GM23338 (cell line): ENCODE measurements at regions not wholly inside any gene's neighbourhood (a gene's known extent, or its start where the extent isn't known, plus 50 kb on each side); places are given as distances from the start of the nearest gene placed in this dataset.

Experiments
- ATAC-seq: fragments of 200-7000 bp; cut with Tn5 transposase; 3 replicates; pipeline ENCODE4 v1.9.1; 2020
- DNase-seq: peaks from one replicate; pipeline ENCODE4 v3.0.0-alpha.2; 2015; ENCODE audit warnings: low spot score
- H2AFZ ChIP-seq: fragments of 200-600 bp; sonication (generic); 2 replicates; pipeline ENCODE4 v1.8.0; 2016; ENCODE audit warnings: antibody characterized with exemption, mild to moderate bottlenecking, moderate library complexity
- H3F3A ChIP-seq: fragments of 200-600 bp; sonication (generic); replicated peaks from 2 replicates; pipeline ENCODE4 v1.8.0; 2017; ENCODE audit warnings: antibody characterized with exemption, mixed run types, low read depth
- H3K27ac ChIP-seq: fragments of 200-600 bp; sonication (generic); 2 replicates; pipeline ENCODE4 v1.6.1; 2016; ENCODE audit warnings: low read depth
- H3K27me3 ChIP-seq: fragments of 200-600 bp; sonication (generic); 2 replicates; pipeline ENCODE4 v1.8.0; 2016; ENCODE audit warnings: mild to moderate bottlenecking, mixed run types, moderate library complexity; ENCODE audit not compliant: insufficient read depth
- H3K36me3 ChIP-seq: fragments of 200-600 bp; sonication (generic); 2 replicates; pipeline ENCODE4 v1.8.0; 2016; ENCODE audit warnings: mild to moderate bottlenecking; ENCODE audit not compliant: insufficient read depth
- H3K4me1 ChIP-seq: fragments of 200-600 bp; sonication (generic); 2 replicates; pipeline ENCODE4 v1.8.0; 2016; ENCODE audit warnings: mild to moderate bottlenecking, moderate library complexity; ENCODE audit not compliant: insufficient read depth
- H3K4me2 ChIP-seq: fragments of 200-600 bp; sonication (generic); 2 replicates; pipeline ENCODE4 v1.7.1; 2017; ENCODE audit warnings: mixed run types
- H3K4me3 ChIP-seq: fragments of 200-600 bp; sonication (generic); 2 replicates; pipeline ENCODE4 v1.6.1; 2016; ENCODE audit warnings: mixed run types
- H3K79me2 ChIP-seq: fragments of 200-600 bp; sonication (generic); replicated peaks from 2 replicates; pipeline ENCODE4 v1.8.0; 2017; ENCODE audit warnings: mild to moderate bottlenecking; ENCODE audit not compliant: insufficient read depth
- H3K9me2 ChIP-seq: fragments of 200-600 bp; sonication (generic); 2 replicates; pipeline ENCODE4 v1.8.0; 2017; ENCODE audit not compliant: insufficient read depth
- H4K20me1 ChIP-seq: fragments of 200-600 bp; sonication (generic); replicated peaks from 2 replicates; pipeline ENCODE4 v1.8.0; 2017; ENCODE audit warnings: mild to moderate bottlenecking; ENCODE audit not compliant: insufficient read depth
- H3K27ac Mint-ChIP-seq: 2 replicates; pipeline ENCODE4 v1.8.0; 2020; ENCODE audit warnings: inconsistent platforms, mild to moderate bottlenecking, moderate library complexity, mixed read lengths
- H3K27me3 Mint-ChIP-seq: 3 replicates; pipeline ENCODE4 v1.8.0; 2022; ENCODE audit warnings: low read depth, mild to moderate bottlenecking, moderate library complexity, mixed read lengths, inconsistent platforms; ENCODE audit not compliant: insufficient read depth, poor library complexity
- H3K36me3 Mint-ChIP-seq: 3 replicates; pipeline ENCODE4 v1.8.0; 2021; ENCODE audit warnings: low read depth, mild to moderate bottlenecking, inconsistent platforms, moderate library complexity, mixed read lengths
- H3K4me1 Mint-ChIP-seq: 3 replicates; pipeline ENCODE4 v1.8.0; 2020; ENCODE audit warnings: mild to moderate bottlenecking, inconsistent platforms, mixed read lengths
- H3K4me3 Mint-ChIP-seq: 3 replicates; pipeline ENCODE4 v1.8.0; 2021; ENCODE audit warnings: moderate library complexity, mild to moderate bottlenecking, inconsistent platforms, mixed read lengths
- H3K9me3 Mint-ChIP-seq: 3 replicates; pipeline ENCODE4 v1.8.0; 2020; ENCODE audit warnings: moderate library complexity, mild to moderate bottlenecking, inconsistent platforms, mixed read lengths
- CREB1 ChIP-seq: fragments of 250-450 bp; sonication (Bioruptor Pico); IDR thresholded peaks from 2 replicates; pipeline ENCODE4 v1.5.0; 2020; ENCODE audit warnings: low read depth, mild to moderate bottlenecking, moderate library complexity
- ETS1 ChIP-seq: IDR thresholded peaks from 2 replicates; pipeline ENCODE4 v1.6.1; 2016; ENCODE audit warnings: antibody characterized with exemption
- EZH2 ChIP-seq: fragments of 200-600 bp; sonication (generic); IDR thresholded peaks from one replicate; pipeline ENCODE4 v1.8.0; 2017; ENCODE audit warnings: antibody characterized with exemption, mild to moderate bottlenecking, low read depth; ENCODE audit not compliant: unreplicated experiment
- EZH2phosphoT487 ChIP-seq: fragments of 200-600 bp; sonication (generic); IDR thresholded peaks from one replicate; pipeline ENCODE4 v1.8.1; 2018; ENCODE audit warnings: antibody characterized with exemption; ENCODE audit not compliant: unreplicated experiment
- JUNB ChIP-seq: IDR thresholded peaks from one replicate; pipeline ENCODE4 v1.6.1; 2016; ENCODE audit warnings: antibody characterized with exemption; ENCODE audit not compliant: unreplicated experiment
- NANOG ChIP-seq: IDR thresholded peaks from 2 replicates; pipeline ENCODE4 v1.6.1; 2016; ENCODE audit warnings: antibody characterized with exemption, borderline replicate concordance
- POLR2AphosphoS5 ChIP-seq: IDR thresholded peaks from 2 replicates; pipeline ENCODE4 v1.6.1; 2016; ENCODE audit warnings: antibody characterized with exemption, low read depth
- REST ChIP-seq: IDR thresholded peaks from one replicate; pipeline ENCODE4 v1.6.1; 2018; ENCODE audit warnings: antibody characterized with exemption; ENCODE audit not compliant: unreplicated experiment
- TF ChIP-seq, protein P1 (sequence below), 2 experiments: fragments of 200-600 bp in 1 of 2; sonication (generic) in 1 of 2; conservative IDR thresholded peaks; 2 replicates each; pipeline versions ENCODE4 v1.5.1 to v1.6.1; 2016 to 2017; ENCODE audit warnings: antibody characterized with exemption in 2 of 2, low read depth in 2 of 2, mild to moderate bottlenecking in 2 of 2, moderate library complexity in 1 of 2
- TF ChIP-seq, protein P2 (sequence below): fragments of 250-450 bp; sonication (Bioruptor Pico); IDR thresholded peaks from 2 replicates; pipeline ENCODE4 v1.5.0; 2020; ENCODE audit warnings: mild to moderate bottlenecking, moderate library complexity

- TF ChIP-seq, protein P1, sequence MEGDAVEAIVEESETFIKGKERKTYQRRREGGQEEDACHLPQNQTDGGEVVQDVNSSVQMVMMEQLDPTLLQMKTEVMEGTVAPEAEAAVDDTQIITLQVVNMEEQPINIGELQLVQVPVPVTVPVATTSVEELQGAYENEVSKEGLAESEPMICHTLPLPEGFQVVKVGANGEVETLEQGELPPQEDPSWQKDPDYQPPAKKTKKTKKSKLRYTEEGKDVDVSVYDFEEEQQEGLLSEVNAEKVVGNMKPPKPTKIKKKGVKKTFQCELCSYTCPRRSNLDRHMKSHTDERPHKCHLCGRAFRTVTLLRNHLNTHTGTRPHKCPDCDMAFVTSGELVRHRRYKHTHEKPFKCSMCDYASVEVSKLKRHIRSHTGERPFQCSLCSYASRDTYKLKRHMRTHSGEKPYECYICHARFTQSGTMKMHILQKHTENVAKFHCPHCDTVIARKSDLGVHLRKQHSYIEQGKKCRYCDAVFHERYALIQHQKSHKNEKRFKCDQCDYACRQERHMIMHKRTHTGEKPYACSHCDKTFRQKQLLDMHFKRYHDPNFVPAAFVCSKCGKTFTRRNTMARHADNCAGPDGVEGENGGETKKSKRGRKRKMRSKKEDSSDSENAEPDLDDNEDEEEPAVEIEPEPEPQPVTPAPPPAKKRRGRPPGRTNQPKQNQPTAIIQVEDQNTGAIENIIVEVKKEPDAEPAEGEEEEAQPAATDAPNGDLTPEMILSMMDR (conservative IDR thresholded peaks at IDR 0.05; ENCODE audit: low read depth in 2 of 2), result no peak
- TF ChIP-seq CREB1 (CRISPR knock-in tag) (no peak), EZH2phosphoT487 (no peak)
Observed at GRCh38 chr1:213330281-213330680, 279.2 kb downstream of the RPS6KC1 start (continued).

- H3K4me1 Mint-ChIP-seq, result no peaks in the 10 kb centered on the region; the same call in 2 of the 3 replicates
- ATAC-seq (no peak), DNase-seq (no peak)
- Histone ChIP-seq H3K79me2 (no peaks in the 10 kb centered on the region), H3K4me2 (no peak overlapping the region), H3K27ac (no peak overlapping the region), H4K20me1 (no peaks in the 10 kb centered on the region), H3K4me3 (no peak overlapping the region), H2AFZ (no peak overlapping the region), H3F3A (no peaks in the 10 kb centered on the region), H3K36me3 (no peaks in the 10 kb centered on the region), H3K4me1 (no peaks in the 10 kb centered on the region), H3K9me2 (peaks cover 6% of the 10 kb centered on the region; the same call in 1 of the 2 replicates), H3K27me3 (no peaks in the 10 kb centered on the region)
- peaks cover 6% of the 10 kb centered on the region for H3K27me3 Mint-ChIP-seq
- H3K36me3 Mint-ChIP-seq, result no peaks in the 10 kb centered on the region
- no peak overlapping the region for H3K27ac Mint-ChIP-seq
- no peaks in the 10 kb centered on the region for H3K9me3 Mint-ChIP-seq
- no peak overlapping the region for H3K4me3 Mint-ChIP-seq
- no peak for TF ChIP-seq REST
- TF ChIP-seq, protein P2, sequence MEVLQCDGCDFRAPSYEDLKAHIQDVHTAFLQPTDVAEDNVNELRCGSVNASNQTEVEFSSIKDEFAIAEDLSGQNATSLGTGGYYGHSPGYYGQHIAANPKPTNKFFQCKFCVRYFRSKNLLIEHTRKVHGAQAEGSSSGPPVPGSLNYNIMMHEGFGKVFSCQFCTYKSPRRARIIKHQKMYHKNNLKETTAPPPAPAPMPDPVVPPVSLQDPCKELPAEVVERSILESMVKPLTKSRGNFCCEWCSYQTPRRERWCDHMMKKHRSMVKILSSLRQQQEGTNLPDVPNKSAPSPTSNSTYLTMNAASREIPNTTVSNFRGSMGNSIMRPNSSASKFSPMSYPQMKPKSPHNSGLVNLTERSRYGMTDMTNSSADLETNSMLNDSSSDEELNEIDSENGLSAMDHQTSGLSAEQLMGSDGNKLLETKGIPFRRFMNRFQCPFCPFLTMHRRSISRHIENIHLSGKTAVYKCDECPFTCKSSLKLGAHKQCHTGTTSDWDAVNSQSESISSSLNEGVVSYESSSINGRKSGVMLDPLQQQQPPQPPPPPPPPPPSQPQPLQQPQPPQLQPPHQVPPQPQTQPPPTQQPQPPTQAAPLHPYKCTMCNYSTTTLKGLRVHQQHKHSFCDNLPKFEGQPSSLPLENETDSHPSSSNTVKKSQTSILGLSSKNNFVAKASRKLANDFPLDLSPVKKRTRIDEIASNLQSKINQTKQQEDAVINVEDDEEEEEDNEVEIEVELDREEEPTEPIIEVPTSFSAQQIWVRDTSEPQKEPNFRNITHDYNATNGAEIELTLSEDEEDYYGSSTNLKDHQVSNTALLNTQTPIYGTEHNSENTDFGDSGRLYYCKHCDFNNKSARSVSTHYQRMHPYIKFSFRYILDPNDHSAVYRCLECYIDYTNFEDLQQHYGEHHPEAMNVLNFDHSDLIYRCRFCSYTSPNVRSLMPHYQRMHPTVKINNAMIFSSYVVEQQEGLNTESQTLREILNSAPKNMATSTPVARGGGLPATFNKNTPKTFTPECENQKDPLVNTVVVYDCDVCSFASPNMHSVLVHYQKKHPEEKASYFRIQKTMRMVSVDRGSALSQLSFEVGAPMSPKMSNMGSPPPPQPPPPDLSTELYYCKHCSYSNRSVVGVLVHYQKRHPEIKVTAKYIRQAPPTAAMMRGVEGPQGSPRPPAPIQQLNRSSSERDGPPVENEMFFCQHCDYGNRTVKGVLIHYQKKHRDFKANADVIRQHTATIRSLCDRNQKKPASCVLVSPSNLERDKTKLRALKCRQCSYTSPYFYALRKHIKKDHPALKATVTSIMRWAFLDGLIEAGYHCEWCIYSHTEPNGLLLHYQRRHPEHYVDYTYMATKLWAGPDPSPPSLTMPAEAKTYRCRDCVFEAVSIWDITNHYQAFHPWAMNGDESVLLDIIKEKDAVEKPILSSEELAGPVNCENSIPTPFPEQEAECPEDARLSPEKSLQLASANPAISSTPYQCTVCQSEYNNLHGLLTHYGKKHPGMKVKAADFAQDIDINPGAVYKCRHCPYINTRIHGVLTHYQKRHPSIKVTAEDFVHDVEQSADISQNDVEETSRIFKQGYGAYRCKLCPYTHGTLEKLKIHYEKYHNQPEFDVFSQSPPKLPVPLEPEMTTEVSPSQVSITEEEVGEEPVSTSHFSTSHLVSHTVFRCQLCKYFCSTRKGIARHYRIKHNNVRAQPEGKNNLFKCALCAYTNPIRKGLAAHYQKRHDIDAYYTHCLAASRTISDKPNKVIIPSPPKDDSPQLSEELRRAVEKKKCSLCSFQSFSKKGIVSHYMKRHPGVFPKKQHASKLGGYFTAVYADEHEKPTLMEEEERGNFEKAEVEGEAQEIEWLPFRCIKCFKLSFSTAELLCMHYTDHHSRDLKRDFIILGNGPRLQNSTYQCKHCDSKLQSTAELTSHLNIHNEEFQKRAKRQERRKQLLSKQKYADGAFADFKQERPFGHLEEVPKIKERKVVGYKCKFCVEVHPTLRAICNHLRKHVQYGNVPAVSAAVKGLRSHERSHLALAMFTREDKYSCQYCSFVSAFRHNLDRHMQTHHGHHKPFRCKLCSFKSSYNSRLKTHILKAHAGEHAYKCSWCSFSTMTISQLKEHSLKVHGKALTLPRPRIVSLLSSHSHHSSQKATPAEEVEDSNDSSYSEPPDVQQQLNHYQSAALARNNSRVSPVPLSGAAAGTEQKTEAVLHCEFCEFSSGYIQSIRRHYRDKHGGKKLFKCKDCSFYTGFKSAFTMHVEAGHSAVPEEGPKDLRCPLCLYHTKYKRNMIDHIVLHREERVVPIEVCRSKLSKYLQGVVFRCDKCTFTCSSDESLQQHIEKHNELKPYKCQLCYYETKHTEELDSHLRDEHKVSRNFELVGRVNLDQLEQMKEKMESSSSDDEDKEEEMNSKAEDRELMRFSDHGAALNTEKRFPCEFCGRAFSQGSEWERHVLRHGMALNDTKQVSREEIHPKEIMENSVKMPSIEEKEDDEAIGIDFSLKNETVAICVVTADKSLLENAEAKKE, result no peak
- TF ChIP-seq, protein P1 (conservative IDR thresholded peaks at IDR 0.05; ENCODE audit: low read depth in 2 of 2), result no peak
- no peak for TF ChIP-seq EZH2
- no peak for TF ChIP-seq ETS1
- no peak for TF ChIP-seq POLR2AphosphoS5
- TF ChIP-seq NANOG, result no peak
- TF ChIP-seq JUNB, result no peak
Observed at GRCh38 chr1:213331631-213332175, 280.7 kb downstream of the RPS6KC1 start.
